T47D (cell line): ENCODE measurements at regions not wholly inside any gene's neighbourhood (a gene's known extent, or its start where the extent isn't known, plus 50 kb on each side); places are given as distances from the start of the nearest gene placed in this dataset.
"Not testable (repeated sequence)": the region's sequence is repeated elsewhere in the genome, so short reads cannot be mapped to it uniquely, and the experiment has no call there.

ENCODE experiments used
- DNase-seq, 2 experiments: peaks; one replicate each; pipeline versions ENCODE4 v3.0.0 to v3.0.0-alpha.2; 2011 to 2012; ENCODE audit warnings: low read depth in 1 of 2, low spot score in 1 of 2
- JUND ChIP-seq: IDR thresholded peaks from 2 replicates; pipeline ENCODE4 v1.6.1; 2012; ENCODE audit warnings: low read depth
- in situ Hi-C: cut with HindIII; loops from 2 replicates; pipeline ENCODE4 v1.10.0; 2016; ENCODE audit warnings: low sequenced_read_pairs, low pct_unique_long_range_greater_than_20kb

DNA sequence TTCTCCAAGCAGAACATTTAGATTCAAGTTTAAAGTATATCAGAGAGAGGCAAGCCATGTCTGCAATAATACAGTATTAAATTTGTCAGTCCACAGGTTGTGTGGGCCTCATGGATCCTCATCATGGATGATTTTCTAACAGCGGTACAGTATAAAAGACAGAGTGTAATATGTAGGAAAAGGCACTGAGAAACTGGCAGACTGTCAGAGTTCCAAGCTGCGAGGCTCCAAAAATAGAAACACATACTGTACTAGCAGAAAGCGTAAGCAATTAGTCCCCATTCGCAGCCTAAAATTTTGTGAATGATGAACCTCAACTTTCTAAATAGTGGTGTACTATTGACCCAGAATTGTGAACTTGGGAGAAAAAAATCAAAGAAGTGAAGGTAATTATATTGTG lies 933.3 kb downstream of the XPNPEP1 start:
- DNase-seq = no peak
- in situ Hi-C loops = no loop called here
- no peak for TF ChIP-seq JUND

- TF ChIP-seq JUND = no peak
- in situ Hi-C loops = no loop called here
- DNase-seq = no peak
Observed at GRCh38 chr10:108982159-108982558, 941.2 kb downstream of the XPNPEP1 start.

GRCh38 chr10:108980869-108981268 lies 942.4 kb downstream of the XPNPEP1 start:
- no peak for TF ChIP-seq JUND
- DNase-seq = no peak
- in situ Hi-C loops = no loop called here

DNA sequence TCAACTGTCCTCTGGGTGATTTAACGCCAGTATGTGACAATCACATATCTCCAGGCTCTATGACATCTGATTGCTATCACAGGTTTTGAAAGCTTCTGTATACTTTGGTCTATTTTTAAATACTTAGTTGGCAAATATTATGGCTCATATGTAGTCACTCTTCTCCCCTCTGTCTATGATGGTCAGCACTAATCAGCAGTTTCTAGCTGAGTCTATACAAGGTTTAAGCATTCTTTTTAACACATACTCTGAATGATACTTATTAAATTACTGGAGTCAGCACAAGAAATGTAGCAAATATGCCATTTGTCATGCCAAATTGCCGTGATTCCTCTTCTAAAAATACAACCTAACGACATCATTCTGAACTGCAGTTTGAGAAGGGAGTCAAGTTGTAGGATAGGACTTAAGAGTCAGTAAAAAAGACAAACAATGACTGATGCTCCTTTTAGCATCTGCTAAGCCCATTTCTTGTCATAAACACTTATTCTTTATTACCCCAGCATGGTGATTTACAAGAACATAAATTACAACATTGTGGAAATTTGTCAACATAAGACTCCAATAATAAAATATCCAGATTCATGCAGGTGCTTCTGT lies 947.8 kb downstream of the XPNPEP1 start:
- DNase-seq = no peak
- in situ Hi-C loops = no loop called here
- no peak for TF ChIP-seq JUND

- no peak for TF ChIP-seq JUND
- peak in 1 of 2 experiments; percentile 42 for DNase-seq
- in situ Hi-C loops = no loop called here
Observed at GRCh38 chr10:108970016-108970415, 953.3 kb downstream of the XPNPEP1 start.

DNA sequence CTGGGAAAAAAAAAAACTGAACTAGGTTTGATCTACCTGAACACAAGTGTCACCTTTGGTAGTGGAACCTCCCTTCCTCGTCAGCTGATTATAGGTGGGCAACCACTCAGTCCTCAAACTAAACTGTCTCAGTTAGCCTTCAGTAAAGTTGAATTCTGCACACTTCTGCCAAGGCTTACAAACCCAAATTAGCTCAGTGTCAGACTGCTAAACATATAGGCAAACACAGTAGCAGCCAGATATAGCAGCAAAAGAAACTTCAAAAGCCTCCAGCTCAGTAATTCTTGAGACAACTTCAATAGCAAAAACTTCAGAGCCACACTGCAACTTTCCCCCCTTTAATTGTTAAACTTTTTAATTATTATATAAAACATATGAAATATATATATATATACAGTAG lies 956.9 kb downstream of the XPNPEP1 start:
- DNase-seq = no peak
- no peak for TF ChIP-seq JUND
- in situ Hi-C loops = no loop called here

DNA sequence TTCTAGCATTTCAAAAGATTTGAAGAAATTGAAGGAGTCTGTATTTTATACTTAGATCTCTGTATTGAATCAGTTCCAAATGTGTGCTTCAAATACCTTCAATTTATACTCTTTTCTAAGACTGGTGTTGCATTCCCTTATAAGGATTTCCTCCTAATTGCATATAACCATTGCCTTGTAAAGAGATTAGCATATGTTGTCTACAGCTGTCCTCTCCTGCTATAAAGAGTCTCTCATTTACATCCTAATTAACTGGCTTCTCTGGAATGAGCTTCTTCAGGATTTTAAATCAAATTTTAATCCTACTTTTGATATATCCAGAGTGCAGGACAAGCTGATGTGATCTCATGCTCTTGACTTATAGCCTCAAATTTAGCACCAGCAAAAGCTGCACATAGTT lies 957.3 kb downstream of the XPNPEP1 start:
- no peak for DNase-seq
- in situ Hi-C loops = no loop called here
- TF ChIP-seq JUND = no peak

DNA sequence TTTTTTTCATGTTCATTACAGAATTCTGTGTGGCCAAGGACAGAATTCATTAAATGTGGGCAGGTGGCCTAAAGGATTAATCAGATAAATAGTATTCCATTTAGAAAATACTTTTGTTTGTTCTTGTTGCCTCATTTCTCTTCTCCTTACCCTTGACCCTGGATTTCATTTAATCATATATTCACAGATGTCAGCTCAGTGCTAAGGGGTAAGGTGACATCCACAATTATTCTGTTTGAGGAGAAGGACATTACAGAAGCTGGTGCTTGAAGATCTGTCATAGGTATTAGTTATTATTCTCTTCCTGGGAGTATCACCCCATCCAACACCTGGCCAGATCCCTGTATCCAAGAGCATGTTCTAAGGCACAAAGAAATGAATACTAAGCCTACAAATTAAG lies 961.1 kb downstream of the XPNPEP1 start:
- no peak for TF ChIP-seq JUND
- in situ Hi-C loops = no loop called here
- DNase-seq = no peak

GRCh38 chr10:108957681-108958080 lies 965.6 kb downstream of the XPNPEP1 start:
- no peak for TF ChIP-seq JUND
- in situ Hi-C loops = no loop called here
- no peak for DNase-seq

DNA sequence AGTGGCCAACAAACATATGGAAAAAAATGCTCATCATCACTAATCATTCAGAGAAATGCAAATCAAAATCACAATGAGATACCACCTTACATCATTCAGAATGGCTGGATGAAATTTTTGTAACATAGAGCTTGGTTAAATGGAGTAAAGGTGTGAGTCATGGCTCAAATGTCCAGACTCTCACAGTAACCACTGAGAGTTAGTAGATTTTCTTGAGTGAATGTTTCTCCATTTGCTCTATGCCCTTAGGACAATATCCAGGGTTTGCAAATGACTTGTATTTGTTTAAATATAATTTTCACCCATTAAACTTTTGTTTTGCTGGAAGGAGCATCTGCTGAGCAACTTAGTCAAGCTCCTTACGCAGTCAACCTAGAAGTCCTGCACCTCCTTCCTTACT lies 967.2 kb downstream of the XPNPEP1 start:
- no peak for TF ChIP-seq JUND
- in situ Hi-C loops = no loop called here
- no peak for DNase-seq

DNA sequence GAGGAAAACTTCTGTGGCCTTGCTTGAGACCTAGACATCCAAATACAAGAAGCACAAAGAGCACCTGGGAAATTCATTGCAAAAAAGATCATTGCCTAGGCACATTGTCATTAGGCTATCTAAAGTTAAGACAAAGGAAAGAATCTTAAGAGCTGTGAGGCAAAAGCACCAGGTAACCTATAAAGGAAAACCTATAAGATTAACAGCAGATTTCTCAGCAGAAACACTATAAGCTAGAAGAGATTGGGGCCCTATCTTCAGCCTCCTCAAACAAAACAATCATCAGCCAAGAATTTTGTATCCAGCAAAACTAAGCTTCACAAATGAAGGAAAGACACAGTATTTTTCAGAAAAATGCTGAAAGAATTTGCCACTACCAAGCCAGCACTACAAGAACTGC lies 1003.3 kb downstream of the XPNPEP1 start:
- in situ Hi-C loops, DNase-seq: not testable (repeated sequence)

GRCh38 chr10:108913300-108913699 lies 1010.0 kb downstream of the XPNPEP1 start:
- DNase-seq = no peak
- no peak for TF ChIP-seq JUND
- in situ Hi-C loops = no loop called here

GRCh38 chr10:108911814-108912541 lies 1011.3 kb downstream of the XPNPEP1 start:
- in situ Hi-C loops = no loop called here
- peak; percentile 21 to 65 for DNase-seq
- no peak for TF ChIP-seq JUND

DNA sequence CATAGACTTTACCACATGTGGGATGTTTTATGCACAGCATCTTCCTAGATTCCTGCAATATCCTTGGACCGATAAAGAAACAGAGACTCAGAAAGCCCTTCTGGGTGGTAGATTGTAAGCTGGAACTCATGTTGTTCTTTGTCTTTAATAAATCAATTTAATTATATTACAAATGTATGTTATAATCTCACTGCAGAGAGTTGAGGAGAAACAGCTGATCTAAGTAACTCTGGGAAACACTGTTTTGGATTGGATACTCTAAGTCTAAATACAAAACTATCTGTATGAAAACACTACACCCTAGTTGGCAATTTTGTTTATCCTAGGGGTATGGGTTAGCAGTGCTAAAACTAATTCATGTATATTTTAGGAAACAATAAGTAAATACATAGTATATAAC lies 1015.2 kb downstream of the XPNPEP1 start:
- no peak for DNase-seq
- TF ChIP-seq JUND = no peak
- in situ Hi-C loops = no loop called here
